Liver (tissue), 8 donors: ENCODE measurements at regions not wholly inside any gene's neighbourhood (a gene's known extent, or its start where the extent isn't known, plus 50 kb on each side); places are given as distances from the start of the nearest gene placed in this dataset.
"Not testable (repeated sequence)": the region's sequence is repeated elsewhere in the genome, so short reads cannot be mapped to it uniquely, and the experiment has no call there.

Experiments used
- DNase-seq: peaks from one replicate; pipeline ENCODE4 v3.0.0-alpha.2; 2017; ENCODE audit warnings: low spot score
- H3K27ac ChIP-seq, 2 donors: one replicate each; pipeline ENCODE4 v1.7.0; 2013; ENCODE audit warnings: inconsistent platforms in 2 of 2, low read length in 2 of 2, control low read depth in 1 of 2, low read depth in 1 of 2, mild to moderate bottlenecking in 1 of 2
- H3K27me3 ChIP-seq, 4 donors: one replicate each; pipeline versions ENCODE4 v1.6.1 to v1.7.0; 2013; ENCODE audit warnings: low read length in 3 of 4, inconsistent platforms in 1 of 4, mild to moderate bottlenecking in 1 of 4, moderate library complexity in 1 of 4; ENCODE audit not compliant: control insufficient read depth in 4 of 4, insufficient read depth in 4 of 4
- H3K36me3 ChIP-seq, 4 donors: one replicate each; pipeline versions ENCODE4 v1.6.1 to v1.7.0; 2013; ENCODE audit warnings: low read length in 3 of 4, mild to moderate bottlenecking in 3 of 4, low read depth in 1 of 4, moderate library complexity in 1 of 4; ENCODE audit not compliant: control insufficient read depth in 4 of 4, insufficient read depth in 3 of 4
- H3K4me1 ChIP-seq, 4 donors: one replicate each; pipeline versions ENCODE4 v1.6.1 to v1.7.0; 2013; ENCODE audit warnings: low read length in 3 of 4, mild to moderate bottlenecking in 3 of 4, moderate library complexity in 1 of 4; ENCODE audit not compliant: control insufficient read depth in 4 of 4, insufficient read depth in 4 of 4
- H3K4me3 ChIP-seq, 3 donors: one replicate each; pipeline versions ENCODE4 v1.6.1 to v1.7.0; 2013; ENCODE audit warnings: low read length in 3 of 3, control low read depth in 1 of 3, low read depth in 1 of 3, mild to moderate bottlenecking in 1 of 3
- H3K9ac ChIP-seq, 2 donors: one replicate each; pipeline ENCODE4 v1.7.0; 2013; ENCODE audit warnings: low read length in 2 of 2, mild to moderate bottlenecking in 2 of 2, moderate library complexity in 2 of 2, control low read depth in 1 of 2, low read depth in 1 of 2
- H3K9me3 ChIP-seq, 4 donors: one replicate each; pipeline versions ENCODE4 v1.6.1 to v1.7.0; 2013; ENCODE audit warnings: low read length in 3 of 4; ENCODE audit not compliant: control insufficient read depth in 4 of 4
- ATF3 ChIP-seq: IDR thresholded peaks from 2 replicates; pipeline ENCODE4 v1.6.1; 2016; ENCODE audit warnings: antibody characterized with exemption
- CTCF ChIP-seq: fragments of 150-350 bp; IDR thresholded peaks from 2 replicates; pipeline ENCODE4 v1.5.1; 2017; ENCODE audit warnings: improper control_type of control experiment, low read depth, low read length; ENCODE audit not compliant: missing input control
- EGR1 ChIP-seq, 2 donors: IDR thresholded peaks; 2 replicates each; pipeline ENCODE4 v1.6.1; 2016 to 2018; ENCODE audit warnings: antibody characterized with exemption in 2 of 2, low read depth in 2 of 2
- FOXA1 ChIP-seq: IDR thresholded peaks from 2 replicates; pipeline ENCODE4 v1.6.1; 2016; ENCODE audit warnings: antibody characterized with exemption
- FOXA2 ChIP-seq: IDR thresholded peaks from 2 replicates; pipeline ENCODE4 v1.6.1; 2016; ENCODE audit warnings: antibody characterized with exemption
- GABPA ChIP-seq, 2 donors: IDR thresholded peaks in 1 of 2; conservative IDR thresholded peaks in 1 of 2; 2 replicates each; pipeline ENCODE4 v1.6.1; 2016; ENCODE audit warnings: antibody characterized with exemption in 2 of 2, mild to moderate bottlenecking in 1 of 2, moderate library complexity in 1 of 2
- HNF4A ChIP-seq, 2 donors: conservative IDR thresholded peaks; 2 replicates each; pipeline ENCODE4 v1.6.1; 2016; ENCODE audit warnings: antibody characterized with exemption in 2 of 2, mild to moderate bottlenecking in 2 of 2
- HNF4G ChIP-seq: IDR thresholded peaks from 2 replicates; pipeline ENCODE4 v1.6.1; 2016; ENCODE audit warnings: antibody characterized with exemption
- JUND ChIP-seq, 2 donors: IDR thresholded peaks; 2 replicates each; pipeline ENCODE4 v1.6.1; 2016; ENCODE audit warnings: antibody characterized with exemption in 2 of 2
- MAX ChIP-seq: IDR thresholded peaks from 2 replicates; pipeline ENCODE4 v1.6.1; 2016; ENCODE audit warnings: antibody characterized with exemption
- NR2F2 ChIP-seq: IDR thresholded peaks from 2 replicates; pipeline ENCODE4 v1.6.1; 2016; ENCODE audit warnings: antibody characterized with exemption
- RAD21 ChIP-seq, 2 donors: IDR thresholded peaks; 2 replicates each; pipeline ENCODE4 v1.6.1; 2016; ENCODE audit warnings: antibody characterized with exemption in 2 of 2, mild to moderate bottlenecking in 2 of 2
- REST ChIP-seq: IDR thresholded peaks from 2 replicates; pipeline ENCODE4 v1.6.1; 2016; ENCODE audit warnings: antibody characterized with exemption, mild to moderate bottlenecking
- RXRA ChIP-seq, 2 donors: IDR thresholded peaks; 2 replicates each; pipeline ENCODE4 v1.6.1; 2017 to 2018; ENCODE audit warnings: antibody characterized with exemption in 2 of 2, mild to moderate bottlenecking in 1 of 2
- SP1 ChIP-seq: IDR thresholded peaks from 2 replicates; pipeline ENCODE4 v1.6.1; 2018; ENCODE audit warnings: antibody characterized with exemption, mild to moderate bottlenecking
- TAF1 ChIP-seq: conservative IDR thresholded peaks from 2 replicates; pipeline ENCODE4 v1.6.1; 2016; ENCODE audit warnings: antibody characterized with exemption, mild to moderate bottlenecking
- YY1 ChIP-seq: IDR thresholded peaks from 2 replicates; pipeline ENCODE4 v1.6.1; 2016; ENCODE audit warnings: antibody characterized with exemption, mild to moderate bottlenecking
- ZBTB33 ChIP-seq: IDR thresholded peaks from 2 replicates; pipeline ENCODE4 v1.6.1; 2016; ENCODE audit warnings: antibody characterized with exemption
- WGBS: extraction: QIAGEN DNeasy Blood & Tissue Kit; methylation state at CpG from one replicate; pipeline ENCODE4 v1.1.7; 2013; 5-methylcytosine and 5-hydroxymethylcytosine counted together
- donor health status: healthy.
- donor health status: healthy.
- donor health status: healthy.
- donor health status: healthy.
- donor health status: healthy.

GRCh38 chr5:15282611-15283010 is 217.4 kb upstream of the FBXL7 start:
- H3K4me1 ChIP-seq, result peaks cover 0 to 13% (median 7%) of the 10 kb centered on the region in 4 donors
- H3K9ac ChIP-seq, result no peak overlapping the region
- WGBS, result 89% methylated on average over 2 of the region's 2 CpGs

GRCh38 chr5:15271596-15271995 is 228.4 kb upstream of the FBXL7 start:
- 50% methylated on average over 9 of the region's 9 CpGs for WGBS
- H3K27me3 ChIP-seq, H3K36me3 ChIP-seq, H3K27ac ChIP-seq, H3K4me3 ChIP-seq, H3K9me3 ChIP-seq, H3K4me1 ChIP-seq, DNase-seq, H3K9ac ChIP-seq: not testable (repeated sequence)

More at GRCh38 chr5:15282611-15283010, 217.4 kb upstream of the FBXL7 start:
- Histone ChIP-seq H3K27me3 (no peaks in the 10 kb centered on the region), H3K9me3 (peaks cover 0 to 3% (median 2%) of the 10 kb centered on the region in 4 donors), H3K36me3 (no peaks in the 10 kb centered on the region), H3K4me3 (no peak overlapping the region), H3K27ac (no peak overlapping the region)
- DNase-seq, result no peak
- TF ChIP-seq HNF4G (no peak), CTCF (no peak)

- 81% methylated on average over 2 of the region's 2 CpGs for WGBS
- no peaks in the 10 kb centered on the region for H3K4me1 ChIP-seq
- no peak for DNase-seq
- no peaks in the 10 kb centered on the region for H3K27me3 ChIP-seq
- H3K9me3 ChIP-seq, result peaks cover 0 to 4% (median 0%) of the 10 kb centered on the region in 4 donors
- H3K36me3 ChIP-seq, result no peaks in the 10 kb centered on the region
- no peak overlapping the region for H3K4me3 ChIP-seq
- TF ChIP-seq FOXA1 (no peak), MAX (no peak), ZBTB33 (no peak), RXRA (IDR thresholded peaks at IDR 0.05) (no peak), EGR1 (IDR thresholded peaks at IDR 0.05; ENCODE audit: low read depth in 2 of 2) (no peak), TAF1 (no peak), HNF4G (no peak), GABPA (IDR thresholded peaks at IDR 0.05 in 1 of 2, conservative IDR thresholded peaks at IDR 0.05 in 1 of 2) (no peak), CTCF (no peak), YY1 (no peak), SP1 (no peak), JUND (IDR thresholded peaks at IDR 0.05) (no peak), REST (no peak), NR2F2 (no peak), FOXA2 (no peak), ATF3 (no peak), RAD21 (IDR thresholded peaks at IDR 0.05) (no peak), HNF4A (conservative IDR thresholded peaks at IDR 0.05) (no peak)
- H3K9ac ChIP-seq, result no peak overlapping the region
- H3K27ac ChIP-seq, result no peak overlapping the region
These were observed 232.0 kb upstream of the FBXL7 start for GRCh38 chr5:15267966-15268365.
